Chondrocyte (in vitro differentiated cells): ENCODE measurements at regions not wholly inside any gene's neighbourhood (a gene's known extent, or its start where the extent isn't known, plus 50 kb on each side); places are given as distances from the start of the nearest gene placed in this dataset.
A peak's percentile ranks its signal among the peaks of the same experiment; 100 is the strongest.

ENCODE experiments used
- DNase-seq: peaks from one replicate; pipeline ENCODE4 v3.0.0; 2021; ENCODE audit warnings: mixed read lengths, low spot score
- H3K27ac Mint-ChIP-seq: one replicate; pipeline ENCODE4 v1.8.0; 2021; ENCODE audit warnings: mild to moderate bottlenecking, moderate library complexity, mixed read lengths; ENCODE audit not compliant: unreplicated experiment
- H3K27me3 Mint-ChIP-seq: 2 replicates; pipeline ENCODE4 v1.8.0; 2021; ENCODE audit warnings: low read depth, mixed read lengths
- H3K36me3 Mint-ChIP-seq: 2 replicates; pipeline ENCODE4 v1.8.0; 2021; ENCODE audit warnings: low read depth, mixed read lengths
- H3K4me1 Mint-ChIP-seq: 2 replicates; pipeline ENCODE4 v1.8.0; 2021; ENCODE audit warnings: low read depth, mild to moderate bottlenecking, mixed read lengths
- H3K4me3 Mint-ChIP-seq: one replicate; pipeline ENCODE4 v1.8.0; 2021; ENCODE audit warnings: mild to moderate bottlenecking, moderate library complexity, mixed read lengths; ENCODE audit not compliant: unreplicated experiment
- H3K9me3 Mint-ChIP-seq: 2 replicates; pipeline ENCODE4 v1.8.0; 2021; ENCODE audit warnings: low read depth, mixed read lengths
- CTCF ChIP-seq: fragments of 200-600 bp; sonication (generic); IDR thresholded peaks from 2 replicates; pipeline ENCODE4 v1.5.0; 2021; ENCODE audit warnings: antibody characterized with exemption, mild to moderate bottlenecking, moderate library complexity

- H3K4me1 Mint-ChIP-seq: peaks cover 38% of the 10 kb centered on the region
- H3K9me3 Mint-ChIP-seq: no peaks in the 10 kb centered on the region
- peak; percentile 54 for TF ChIP-seq CTCF
- DNase-seq: no peak
- no peaks in the 10 kb centered on the region for H3K27me3 Mint-ChIP-seq
- no peaks in the 10 kb centered on the region for H3K36me3 Mint-ChIP-seq
- no peak overlapping the region for H3K4me3 Mint-ChIP-seq
- peak overlapping the region; percentile 22 for H3K27ac Mint-ChIP-seq
Measured at GRCh38 chr14:99037777-99038430, 234.1 kb downstream of the BCL11B start.

GRCh38 chr14:99038431-99038820, 233.6 kb downstream of the BCL11B start:
- H3K4me3 Mint-ChIP-seq: no peak overlapping the region
- no peaks in the 10 kb centered on the region for H3K9me3 Mint-ChIP-seq
- H3K27me3 Mint-ChIP-seq: no peaks in the 10 kb centered on the region
- no peaks in the 10 kb centered on the region for H3K36me3 Mint-ChIP-seq
- H3K27ac Mint-ChIP-seq: peak overlapping the region; percentile 73
- no peak for DNase-seq
- no peak for TF ChIP-seq CTCF
- H3K4me1 Mint-ChIP-seq: peaks cover 38% of the 10 kb centered on the region

- Mint-ChIP-seq H3K27ac (no peak overlapping the region), H3K4me1 (peaks cover 38% of the 10 kb centered on the region), H3K4me3 (no peak overlapping the region), H3K9me3 (peaks cover 3% of the 10 kb centered on the region), H3K36me3 (no peaks in the 10 kb centered on the region), H3K27me3 (no peaks in the 10 kb centered on the region)
- TF ChIP-seq CTCF: no peak
- DNase-seq: peak; percentile 64
Measured at GRCh38 chr14:99039331-99040041, 232.5 kb downstream of the BCL11B start.

- H3K27ac Mint-ChIP-seq: no peak overlapping the region
- TF ChIP-seq CTCF: no peak
- H3K27me3 Mint-ChIP-seq: no peaks in the 10 kb centered on the region
- H3K9me3 Mint-ChIP-seq: peaks cover 8% of the 10 kb centered on the region
- peaks cover 34% of the 10 kb centered on the region for H3K4me1 Mint-ChIP-seq
- H3K4me3 Mint-ChIP-seq: no peak overlapping the region
- peak; percentile 59 for DNase-seq
- no peaks in the 10 kb centered on the region for H3K36me3 Mint-ChIP-seq
Measured at GRCh38 chr14:99040052-99040451, 231.9 kb downstream of the BCL11B start.

GRCh38 chr14:99040711-99041110, 231.3 kb downstream of the BCL11B start:
- Mint-ChIP-seq H3K36me3 (no peaks in the 10 kb centered on the region), H3K9me3 (peaks cover 8% of the 10 kb centered on the region)
- no peak for TF ChIP-seq CTCF

More at GRCh38 chr14:99040711-99041110, 231.3 kb downstream of the BCL11B start:
- Mint-ChIP-seq H3K27me3 (peaks cover 3% of the 10 kb centered on the region), H3K4me3 (no peak overlapping the region), H3K4me1 (peaks cover 27% of the 10 kb centered on the region), H3K27ac (no peak overlapping the region)
- peak; percentile 67 for DNase-seq
